Stimulated activated CD4-positive, alpha-beta T cell treated with anti-CD3 and anti-CD28 coated beads, Interleukin-12 subunit alpha, Interleukin-12 subunit beta, amount 100 ng/mL, for 48 hours (primary cell): ENCODE measurements at regions not wholly inside any gene's neighbourhood (a gene's known extent, or its start where the extent isn't known, plus 50 kb on each side); places are given as distances from the start of the nearest gene placed in this dataset.
"Not testable (repeated sequence)": the region's sequence is repeated elsewhere in the genome, so short reads cannot be mapped to it uniquely, and the experiment has no call there.

Experiments
- DNase-seq, 3 donors: peaks; one replicate each; pipeline ENCODE4 v3.0.0-alpha.2; 2020; ENCODE audit warnings: low read depth in 2 of 3, low spot score in 1 of 3

- DNase-seq, result no peak
Observed at GRCh38 chr5:13640270-13640669, 304.2 kb downstream of the DNAH5 start.

- no peak for DNase-seq
Observed at GRCh38 chr5:13632676-13633075, 311.8 kb downstream of the DNAH5 start.

DNA sequence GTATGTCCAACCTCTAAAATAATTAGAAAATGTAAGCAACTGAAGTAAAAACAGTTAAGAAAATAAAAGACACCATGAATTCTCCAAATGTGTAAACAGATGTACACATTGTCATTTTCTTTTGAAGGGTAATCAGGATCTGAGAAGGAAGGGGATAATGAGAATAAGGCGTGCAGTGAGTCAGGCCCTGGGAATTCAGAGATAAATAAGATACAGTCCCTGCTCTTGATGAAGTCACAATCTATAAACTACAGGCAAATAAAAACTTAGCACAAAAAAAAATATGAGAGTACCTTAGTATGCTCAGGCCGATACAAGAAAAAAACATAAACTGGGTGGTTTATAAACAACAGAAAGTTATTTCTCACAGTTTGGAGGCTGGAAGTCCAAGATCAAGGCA is 315.3 kb downstream of the DNAH5 start:
- no peak for DNase-seq

GRCh38 chr5:13627673-13628454 is 316.6 kb downstream of the DNAH5 start:
- no peak for DNase-seq

DNA sequence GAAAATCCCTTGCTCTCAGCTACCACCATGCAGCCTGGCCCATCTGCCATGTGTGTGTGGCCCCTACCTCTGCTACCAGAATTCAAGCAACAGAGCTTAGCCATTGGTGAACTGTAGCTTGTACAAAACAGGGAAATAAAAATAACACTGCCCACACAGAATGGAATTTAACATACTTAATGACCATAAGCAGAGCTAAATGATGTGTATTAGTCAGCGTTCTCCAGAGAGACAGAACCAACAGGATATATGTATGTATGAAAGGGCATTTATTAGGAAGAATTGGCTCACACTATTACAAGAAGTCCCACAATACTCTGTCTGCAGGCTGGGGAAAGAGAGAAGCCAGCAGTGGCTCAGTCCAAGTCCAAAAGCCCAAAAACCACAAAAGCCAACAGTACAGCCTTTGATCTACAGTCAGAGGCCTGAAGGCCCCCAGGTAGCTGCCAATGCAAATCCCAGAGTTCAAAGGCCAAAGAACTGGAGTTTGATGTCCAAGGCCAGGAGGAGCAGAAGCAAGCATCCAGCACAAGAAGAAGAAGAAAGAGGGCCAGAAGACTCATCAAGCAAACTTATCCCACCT is 318.8 kb downstream of the DNAH5 start:
- no peak for DNase-seq

DNA sequence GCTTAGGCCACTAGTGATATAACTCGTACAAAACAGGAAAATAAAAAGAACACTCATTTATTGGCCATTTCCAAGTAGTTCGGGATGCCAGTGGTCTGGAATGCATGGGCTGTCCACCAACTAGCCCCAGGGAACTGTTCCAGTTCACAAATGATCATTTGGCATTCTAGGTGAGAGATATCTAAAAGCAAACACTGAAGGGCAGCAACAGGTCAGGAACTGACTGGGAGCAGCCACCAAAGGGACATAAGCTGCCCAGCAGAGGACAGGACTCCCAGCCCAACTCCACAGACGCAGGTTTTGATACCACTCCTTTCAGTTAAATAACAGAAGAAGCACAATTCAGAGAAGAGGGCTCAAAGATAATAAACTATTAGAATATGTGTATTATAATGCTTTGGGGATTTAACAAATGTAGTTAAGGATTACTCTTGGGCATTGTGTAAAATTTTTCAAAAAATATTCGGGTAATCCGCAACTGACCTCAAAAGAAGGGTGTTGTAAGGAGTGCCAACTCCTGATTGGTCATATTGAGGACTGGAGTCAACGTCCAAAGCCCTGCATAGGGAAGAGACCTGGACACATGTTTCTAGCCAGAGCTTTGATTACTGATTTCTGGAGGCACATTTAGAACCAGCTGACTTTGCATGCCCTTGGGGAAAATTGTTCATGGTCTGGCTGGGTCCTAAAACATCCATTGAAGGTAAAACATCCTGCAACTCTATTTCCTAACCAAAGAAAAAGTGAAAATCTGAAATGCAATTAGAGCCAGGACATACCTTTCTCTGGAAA is 320.0 kb downstream of the DNAH5 start:
- DNase-seq, result no peak

GRCh38 chr5:13613621-13614020 is 330.9 kb downstream of the DNAH5 start:
- DNase-seq, result no peak

DNA sequence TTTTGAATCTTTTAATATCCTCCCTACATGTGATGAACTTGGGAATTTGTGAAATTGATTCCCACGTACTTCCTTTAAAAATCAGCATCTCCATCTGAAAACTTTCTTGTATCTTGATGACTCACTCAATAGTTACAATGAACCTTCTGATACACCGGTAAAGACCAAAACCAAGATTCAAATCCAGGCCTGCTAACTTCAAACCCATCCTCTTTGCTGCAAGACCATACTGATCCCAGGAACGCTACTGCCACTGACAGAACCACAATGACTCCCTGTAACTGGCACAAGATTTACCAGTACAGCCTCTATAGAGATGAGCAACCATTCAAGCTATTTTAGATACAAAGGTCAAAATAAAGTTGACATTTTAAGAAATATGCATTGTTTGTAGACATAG is 332.9 kb downstream of the DNAH5 start:
- DNase-seq, result no peak

GRCh38 chr5:13609504-13609903 is 335.0 kb downstream of the DNAH5 start:
- DNase-seq, result no peak

DNA sequence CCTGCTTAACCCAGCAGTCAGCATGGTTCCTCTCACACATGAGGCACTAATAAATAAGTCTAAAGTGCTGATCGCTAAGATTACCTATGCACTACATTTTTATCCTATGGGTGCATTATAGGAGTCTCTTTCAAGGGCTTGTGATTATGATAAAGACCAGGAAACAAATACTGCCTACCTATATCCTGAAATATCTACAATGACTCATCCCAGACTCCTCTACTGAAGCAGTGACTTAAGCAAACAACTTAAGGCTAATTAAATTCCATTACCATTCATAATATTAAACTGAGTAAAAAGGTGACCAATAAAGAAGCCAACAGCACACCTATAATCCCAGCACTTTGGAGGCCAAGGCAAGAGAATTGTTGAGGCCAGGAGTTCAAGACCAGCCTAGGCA is 338.4 kb downstream of the DNAH5 start:
- no peak for DNase-seq

DNA sequence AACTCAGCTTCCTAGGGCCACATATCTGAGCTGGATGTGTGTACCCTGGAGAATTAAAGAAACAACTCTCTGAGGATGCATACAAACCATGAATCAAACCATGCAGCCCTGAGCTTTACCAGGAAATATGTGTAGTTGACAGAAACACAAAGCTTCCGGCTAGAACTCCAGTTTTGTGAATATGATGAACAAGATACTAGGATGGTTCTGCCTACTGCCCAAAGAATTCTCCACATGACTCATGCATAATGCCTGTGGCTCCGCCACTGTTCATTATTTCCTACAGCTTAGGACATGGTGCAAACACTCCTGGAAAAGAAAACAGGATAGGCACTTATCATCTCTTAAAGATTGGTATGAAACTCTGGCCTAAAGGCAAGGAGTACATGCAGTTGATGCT is 343.4 kb downstream of the DNAH5 start:
- DNase-seq, result no peak

GRCh38 chr5:13595978-13596377 is 348.5 kb downstream of the DNAH5 start:
- no peak for DNase-seq

GRCh38 chr5:13591621-13592020 is 352.9 kb downstream of the DNAH5 start:
- DNase-seq, result no peak

GRCh38 chr5:13585324-13585723 is 359.2 kb downstream of the DNAH5 start:
- no peak for DNase-seq

DNA sequence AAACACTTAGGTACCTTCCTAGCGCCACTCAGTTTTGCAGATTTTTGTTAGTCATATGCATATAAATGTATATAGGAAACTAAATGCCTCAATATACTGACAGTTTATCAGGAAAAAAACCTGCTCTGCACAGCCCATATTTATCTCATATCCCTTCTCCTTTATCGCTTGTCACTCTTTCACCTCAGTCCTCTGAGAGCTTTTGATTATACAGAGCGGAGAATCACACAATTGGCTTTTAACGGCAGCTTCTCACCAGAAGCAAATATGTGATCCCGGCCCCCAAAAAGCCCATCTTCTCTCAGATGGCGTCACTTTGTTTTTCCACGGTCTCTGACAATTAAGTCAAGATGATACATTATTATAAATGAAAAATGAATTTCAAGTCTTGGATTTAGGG is 362.6 kb downstream of the DNAH5 start:
- no peak for DNase-seq

DNA sequence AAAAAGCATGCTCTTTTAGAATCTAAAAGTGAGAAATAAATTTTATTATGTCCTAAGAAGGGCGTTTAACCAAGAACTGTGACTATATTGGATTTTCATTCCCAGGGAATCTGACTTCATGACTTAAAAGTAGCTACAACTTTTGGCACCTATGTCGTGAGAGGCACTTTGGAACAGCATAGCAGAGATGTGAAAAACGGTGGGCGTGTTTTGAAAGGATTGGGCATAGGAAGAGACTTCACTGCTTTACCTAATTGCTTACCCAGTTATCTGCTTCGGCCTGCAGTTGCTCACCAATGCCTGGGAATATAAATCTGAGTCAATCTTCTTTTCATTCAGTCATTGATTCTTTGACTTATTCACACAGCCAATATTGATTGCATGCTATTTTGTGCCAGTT is 363.4 kb downstream of the DNAH5 start:
- no peak for DNase-seq

- no peak for DNase-seq
Observed at GRCh38 chr5:13580058-13580457, 364.4 kb downstream of the DNAH5 start.

DNA sequence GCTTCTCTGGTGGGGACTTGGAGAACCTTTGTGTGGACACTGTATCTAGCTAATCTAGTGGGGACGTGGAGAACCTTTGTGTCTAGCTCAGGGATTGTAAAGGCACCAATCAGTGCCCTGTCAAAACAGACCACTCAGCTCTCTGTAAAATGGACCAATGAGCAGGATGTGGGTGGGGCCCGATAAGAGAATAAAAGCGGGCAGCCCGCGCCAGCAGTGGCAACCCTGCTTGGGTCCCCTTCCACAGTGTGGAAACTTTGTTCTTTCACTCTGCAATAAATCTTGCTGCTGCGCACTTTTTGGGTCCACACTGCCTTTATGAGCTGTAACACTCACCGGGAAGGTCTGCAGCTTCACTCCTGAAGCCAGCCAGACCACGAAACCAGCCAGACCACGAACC is 365.4 kb downstream of the DNAH5 start:
- DNase-seq, result not testable (repeated sequence)

DNA sequence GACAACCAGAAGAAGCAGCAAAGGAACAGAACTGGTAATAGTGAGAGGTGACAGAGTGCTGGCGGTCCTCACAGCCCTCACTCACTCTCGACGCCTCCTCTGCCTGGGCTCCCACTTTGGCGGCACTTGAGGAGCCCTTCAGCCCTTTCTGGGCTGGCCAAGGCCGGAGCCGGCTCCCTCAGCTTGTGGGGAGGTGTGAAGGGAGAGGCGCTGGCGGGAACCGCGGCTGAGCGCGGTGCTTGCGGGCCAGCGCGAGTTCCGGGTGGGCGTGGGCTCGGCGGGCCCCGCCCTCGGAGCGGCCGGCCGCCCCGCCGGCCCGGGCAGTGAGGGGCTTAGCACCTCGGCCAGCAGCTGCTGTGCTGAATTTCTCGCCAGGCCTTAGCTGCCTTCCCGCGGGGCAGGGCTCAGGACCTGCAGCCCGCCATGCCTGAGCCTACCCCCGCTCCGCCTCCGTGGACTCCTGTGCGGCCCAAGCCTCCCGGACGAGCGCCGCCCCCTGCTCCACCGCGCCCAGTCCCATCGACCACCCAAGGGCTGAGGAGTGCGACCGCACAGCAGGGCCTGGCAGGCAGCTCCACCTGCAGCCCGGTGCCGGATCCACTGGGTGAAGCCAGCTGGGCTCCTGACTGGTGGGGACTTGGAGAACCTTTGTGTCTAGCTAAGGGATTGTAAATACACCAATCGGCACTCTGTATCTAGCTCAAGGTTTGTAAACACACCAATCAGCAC is 366.0 kb downstream of the DNAH5 start:
- not testable (repeated sequence) for DNase-seq

DNA sequence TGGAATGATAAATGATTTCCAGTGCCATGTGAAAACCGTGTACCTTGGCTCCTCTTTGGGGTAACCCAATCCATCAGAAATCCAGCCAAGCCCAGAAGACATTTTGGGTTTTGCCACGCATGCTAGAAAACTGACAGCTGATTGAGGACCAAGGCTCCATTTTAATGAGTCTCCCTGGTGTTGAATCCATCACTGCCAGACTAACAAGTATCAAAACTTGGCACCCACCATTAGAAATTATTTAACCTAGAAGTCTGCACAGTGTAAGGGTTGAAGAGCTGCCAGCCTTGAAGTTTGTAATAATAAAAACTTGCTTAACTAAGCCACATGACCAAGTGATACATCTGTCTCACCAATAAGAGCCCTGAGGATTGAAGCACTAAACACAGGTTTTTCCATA is 369.9 kb downstream of the DNAH5 start:
- no peak for DNase-seq

GRCh38 chr5:13572163-13572562 is 372.3 kb downstream of the DNAH5 start:
- no peak for DNase-seq
